H1 (cell line): ENCODE measurements at regions not wholly inside any gene's neighbourhood (a gene's known extent, or its start where the extent isn't known, plus 50 kb on each side); places are given as distances from the start of the nearest gene placed in this dataset.

ENCODE experiments used
- CHD7 ChIP-seq: fragments of 300-600 bp; sonication (generic); IDR thresholded peaks from 2 replicates; pipeline ENCODE4 v1.7.1; 2012; ENCODE audit warnings: low read length, moderate library complexity, mild to moderate bottlenecking, inconsistent platforms; ENCODE audit not compliant: insufficient replicate concordance
- E2F6 ChIP-seq: IDR thresholded peaks from 2 replicates; pipeline ENCODE4 v1.6.1; 2012; ENCODE audit warnings: inconsistent platforms
- EGR1 ChIP-seq: IDR thresholded peaks from 2 replicates; pipeline ENCODE4 v1.6.1; 2011; ENCODE audit warnings: low read depth, low read length, borderline replicate concordance
- EP300 ChIP-seq, 2 experiments: IDR thresholded peaks; 1 replicate in 1 of 2; 2 replicates in 1 of 2; pipeline ENCODE4 v1.6.1; 2011 to 2012; ENCODE audit warnings: low read depth in 2 of 2, low read length in 2 of 2, mild to moderate bottlenecking in 2 of 2, borderline replicate concordance in 1 of 2, inconsistent platforms in 1 of 2, moderate library complexity in 1 of 2
- MAFK ChIP-seq: IDR thresholded peaks from 2 replicates; pipeline ENCODE4 v1.6.1; 2012; ENCODE audit warnings: low read depth, mild to moderate bottlenecking, improper control_type of control experiment, low read length
- POU5F1 ChIP-seq: IDR thresholded peaks from 2 replicates; pipeline ENCODE4 v1.6.1; 2011; ENCODE audit warnings: low read depth, mild to moderate bottlenecking, low read length, moderate library complexity
- RBBP5 ChIP-seq: IDR thresholded peaks from 2 replicates; pipeline ENCODE4 v1.7.1; 2012; ENCODE audit warnings: low read depth, mild to moderate bottlenecking, inconsistent platforms, low read length, moderate library complexity, borderline replicate concordance
- SIN3A ChIP-seq, 2 experiments: IDR thresholded peaks in 1 of 2; conservative IDR thresholded peaks in 1 of 2; 2 replicates each; pipeline ENCODE4 v1.6.1; 2011 to 2012; ENCODE audit warnings: low read length in 2 of 2, improper control_type of control experiment in 1 of 2, low read depth in 1 of 2, mild to moderate bottlenecking in 1 of 2
- SIX5 ChIP-seq: IDR thresholded peaks from 2 replicates; pipeline ENCODE4 v1.6.1; 2011; ENCODE audit warnings: mild to moderate bottlenecking, low read depth, low read length
- TF ChIP-seq, protein P1 (sequence below): IDR thresholded peaks from 2 replicates; pipeline ENCODE4 v1.6.1; 2011; ENCODE audit warnings: low read depth, mild to moderate bottlenecking, low read length; ENCODE audit not compliant: insufficient read depth

DNA sequence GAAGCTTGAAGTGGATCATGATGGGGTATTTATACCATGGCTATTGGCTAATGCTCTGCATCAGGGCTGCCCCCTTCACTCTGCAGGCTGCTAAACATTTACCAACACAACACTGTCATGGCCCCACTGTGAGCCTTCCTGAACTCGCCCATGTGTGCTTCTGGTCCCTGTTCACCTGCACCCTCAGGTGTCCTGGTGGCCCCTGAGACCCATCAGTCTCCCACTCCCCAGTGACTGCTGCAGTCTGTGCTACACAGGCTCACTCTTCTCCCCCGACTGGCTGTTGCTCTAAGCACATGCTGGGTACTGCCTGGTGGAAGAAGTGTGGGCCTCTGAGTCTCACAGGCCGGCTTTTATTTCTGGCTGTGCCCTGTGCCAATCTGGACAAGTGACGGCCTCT, 183.0 kb upstream of the HS6ST1 start (continued):
- TF ChIP-seq CHD7 (no peak), MAFK (no peak), POU5F1 (no peak), E2F6 (no peak), RBBP5 (no peak), SIX5 (no peak), EGR1 (no peak), SIN3A (conservative IDR thresholded peaks at IDR 0.05 in 1 of 2, IDR thresholded peaks at IDR 0.05 in 1 of 2; ENCODE audit: low read depth in 1 of 2, low read length in 2 of 2) (no peak), EP300 (IDR thresholded peaks at IDR 0.05; ENCODE audit: borderline replicate concordance in 1 of 2, low read depth in 2 of 2, low read length in 2 of 2) (no peak)
- TF ChIP-seq, protein P1, sequence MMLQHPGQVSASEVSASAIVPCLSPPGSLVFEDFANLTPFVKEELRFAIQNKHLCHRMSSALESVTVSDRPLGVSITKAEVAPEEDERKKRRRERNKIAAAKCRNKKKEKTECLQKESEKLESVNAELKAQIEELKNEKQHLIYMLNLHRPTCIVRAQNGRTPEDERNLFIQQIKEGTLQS, result no peak
